Endothelial cell of umbilical vein (primary cell): ENCODE measurements at regions not wholly inside any gene's neighbourhood (a gene's known extent, or its start where the extent isn't known, plus 50 kb on each side); places are given as distances from the start of the nearest gene placed in this dataset.

Experiments
- BruUV-seq: library from RNA; stranded (reverse); fragments of 400-500 nt; replicated peaks from 2 replicates; lab custom pipeline; 2021; lab: Mats Ljungman, UMichigan
- CTCF ChIA-PET: fragments of 300-600, 350-600 bp; sonication (Branson Sonifier 250); formaldehyde crosslinking; loops from one replicate; lab custom pipeline; 2021; ENCODE audit warnings: antibody characterized with exemption, inconsistent platforms; lab: Charles Lee
- POLR2A ChIA-PET: fragments of 300-600, 350-600 bp; sonication (Branson Sonifier 250); formaldehyde crosslinking; loops from one replicate; lab custom pipeline; 2021; ENCODE audit warnings: antibody characterized with exemption, inconsistent platforms; lab: Charles Lee
- DNase-seq: peaks from one replicate; pipeline ENCODE4 v3.0.0-alpha.2; 2011; ENCODE audit warnings: low read depth, low spot score
- FAIRE-seq: peaks from 2 replicates; lab custom pipeline; 2011; peaks lifted over from hg19 to GRCh38; lab: Jason Lieb, UNC
- H2AFZ ChIP-seq: 2 replicates; pipeline ENCODE4 v1.6.0; 2012; ENCODE audit warnings: low read depth, low read length, control low read depth, inconsistent platforms
- H3K27ac ChIP-seq: 2 replicates; pipeline ENCODE4 v1.5.1; 2011; ENCODE audit warnings: low read depth, mild to moderate bottlenecking, control low read depth, low read length, moderate library complexity; ENCODE audit not compliant: insufficient read depth
- H3K27me3 ChIP-seq, 2 experiments: 2 replicates each; pipeline versions ENCODE4 v1.6.0 to v1.6.1; 2011; ENCODE audit warnings: low read length in 2 of 2, mixed read lengths in 1 of 2; ENCODE audit not compliant: control insufficient read depth in 2 of 2, insufficient read depth in 2 of 2
- H3K36me3 ChIP-seq, 2 experiments: 2 replicates in 1 of 2; 3 replicates in 1 of 2; pipeline ENCODE4 v1.5.1; 2011; ENCODE audit warnings: low read length in 2 of 2, mild to moderate bottlenecking in 1 of 2, moderate library complexity in 1 of 2; ENCODE audit not compliant: control insufficient read depth in 2 of 2, insufficient read depth in 2 of 2; ENCODE audit errors: extremely low read depth in 1 of 2
- H3K4me1 ChIP-seq: 3 replicates; pipeline ENCODE4 v1.5.1; 2011; ENCODE audit warnings: mild to moderate bottlenecking, low read length; ENCODE audit not compliant: control insufficient read depth, insufficient read depth; ENCODE audit errors: extremely low read depth
- H3K4me2 ChIP-seq: 2 replicates; pipeline ENCODE4 v1.6.1; 2011; ENCODE audit warnings: low read length, control low read depth, mixed read lengths; ENCODE audit not compliant: insufficient read depth
- H3K4me3 ChIP-seq, 3 experiments: fragments of 200-600 bp in 1 of 3; sonication (generic), shearing (Covaris generic) in 1 of 3; replicated peaks in 1 of 3; 2 replicates each; pipeline ENCODE4 v1.5.1; 2011 to 2016; ENCODE audit warnings: control low read depth in 3 of 3, low read length in 3 of 3, mild to moderate bottlenecking in 2 of 3, inconsistent platforms in 1 of 3, low read depth in 1 of 3, moderate library complexity in 1 of 3; ENCODE audit not compliant: insufficient read depth in 1 of 3
- H3K79me2 ChIP-seq: 2 replicates; pipeline ENCODE4 v1.6.0; 2012; ENCODE audit warnings: low read length, inconsistent platforms; ENCODE audit not compliant: control insufficient read depth, insufficient read depth
- H3K9ac ChIP-seq: replicated peaks from 2 replicates; pipeline ENCODE3; 2011; ENCODE audit warnings: low read length, control low read depth; ENCODE audit not compliant: insufficient read depth; ENCODE audit errors: extremely low read depth
- H3K9me1 ChIP-seq: replicated peaks from 3 replicates; pipeline ENCODE4 v1.6.0; 2011; ENCODE audit warnings: mild to moderate bottlenecking, low read length; ENCODE audit not compliant: control insufficient read depth, insufficient read depth; ENCODE audit errors: extremely low read depth
- H3K9me3 ChIP-seq: replicated peaks from 2 replicates; pipeline ENCODE4 v1.5.1; 2012; ENCODE audit warnings: low read length, inconsistent platforms; ENCODE audit not compliant: control insufficient read depth, insufficient read depth
- H4K20me1 ChIP-seq: replicated peaks from 2 replicates; pipeline ENCODE3; 2011; ENCODE audit warnings: mild to moderate bottlenecking, low read length; ENCODE audit not compliant: control insufficient read depth, insufficient read depth; ENCODE audit errors: extremely low read depth
- EZH2 ChIP-seq: IDR thresholded peaks from 2 replicates; pipeline ENCODE4 v1.6.1; 2012; ENCODE audit warnings: borderline replicate concordance, low read depth, mild to moderate bottlenecking, moderate library complexity, low read length, inconsistent platforms; ENCODE audit not compliant: severe bottlenecking
- FOS ChIP-seq: IDR thresholded peaks from 2 replicates; pipeline ENCODE4 v1.6.1; 2011; ENCODE audit warnings: mild to moderate bottlenecking, low read length, moderate library complexity, borderline replicate concordance; ENCODE audit not compliant: insufficient read depth
- GATA2 ChIP-seq: IDR thresholded peaks from 2 replicates; pipeline ENCODE4 v1.7.0; 2011; ENCODE audit warnings: low read depth, mild to moderate bottlenecking, moderate library complexity, mixed read lengths, low read length; ENCODE audit not compliant: insufficient read length, insufficient read depth
- JUN ChIP-seq: IDR thresholded peaks from 2 replicates; pipeline ENCODE4 v1.6.1; 2011; ENCODE audit warnings: borderline replicate concordance, low read depth; ENCODE audit not compliant: insufficient read length, insufficient read depth
- MYC ChIP-seq: IDR thresholded peaks from one replicate; pipeline ENCODE4 v1.6.1; 2011; ENCODE audit warnings: mild to moderate bottlenecking, low read depth, low read length
- POLR2A ChIP-seq: IDR thresholded peaks from 2 replicates; pipeline ENCODE4 v1.6.1; 2012; ENCODE audit warnings: low read depth, mild to moderate bottlenecking, control low read depth, low read length
- POLR2AphosphoS5 ChIP-seq: IDR thresholded peaks from 2 replicates; pipeline ENCODE4 v1.6.1; 2012; ENCODE audit warnings: low read depth, mild to moderate bottlenecking, control low read depth, low read length, moderate library complexity; ENCODE audit not compliant: insufficient read depth
- dilution Hi-C: fragments of 300-500 bp; cut with MboI; formaldehyde crosslinking; loops from one replicate; pipeline ENCODE4 v1.15.0; 2019; ENCODE audit warnings: low sequenced_read_pairs; ENCODE audit not compliant: extremely low pct_ligation_motif_present
- intact Hi-C: fragments of 100-400 bp; cut with micrococcal nuclease; formaldehyde crosslinking; loops from one replicate; pipeline ENCODE4 v1.10.0; 2022
- TF ChIP-seq, protein P1 (sequence below), 2 donors: IDR thresholded peaks; 1 replicate in 1 of 2; 2 replicates in 1 of 2; pipeline ENCODE4 v1.5.1; 2011; ENCODE audit warnings: low read length in 2 of 2, mild to moderate bottlenecking in 2 of 2, moderate library complexity in 2 of 2, control low read depth in 1 of 2, inconsistent platforms in 1 of 2, low read depth in 1 of 2; ENCODE audit not compliant: insufficient read depth in 1 of 2; ENCODE audit errors: extremely low read depth in 1 of 2
- TF ChIP-seq, protein P2 (sequence below): IDR thresholded peaks from 2 replicates; pipeline ENCODE4 v1.6.1; 2011; ENCODE audit not compliant: insufficient read depth, insufficient read length

GRCh38 chr2:176907341-176907740, 305.3 kb upstream of the HNRNPA3 start:
- Histone ChIP-seq H4K20me1 (no peaks in the 10 kb centered on the region), H3K79me2 (no peaks in the 10 kb centered on the region), H3K36me3 (no peaks in the 10 kb centered on the region), H3K27ac (no peak overlapping the region), H3K4me2 (no peak overlapping the region), H3K4me3 (no peak overlapping the region), H3K9me1 (no peaks in the 10 kb centered on the region), H3K27me3 (peaks cover 2 to 3% of the 10 kb centered on the region in 2 experiments), H3K9ac (no peak overlapping the region), H3K9me3 (no peaks in the 10 kb centered on the region), H2AFZ (no peak overlapping the region), H3K4me1 (no peaks in the 10 kb centered on the region)
- TF ChIP-seq POLR2AphosphoS5 (no peak), JUN (no peak), GATA2 (no peak), MYC (no peak), FOS (no peak), POLR2A (no peak), EZH2 (no peak)
- TF ChIP-seq, protein P1, sequence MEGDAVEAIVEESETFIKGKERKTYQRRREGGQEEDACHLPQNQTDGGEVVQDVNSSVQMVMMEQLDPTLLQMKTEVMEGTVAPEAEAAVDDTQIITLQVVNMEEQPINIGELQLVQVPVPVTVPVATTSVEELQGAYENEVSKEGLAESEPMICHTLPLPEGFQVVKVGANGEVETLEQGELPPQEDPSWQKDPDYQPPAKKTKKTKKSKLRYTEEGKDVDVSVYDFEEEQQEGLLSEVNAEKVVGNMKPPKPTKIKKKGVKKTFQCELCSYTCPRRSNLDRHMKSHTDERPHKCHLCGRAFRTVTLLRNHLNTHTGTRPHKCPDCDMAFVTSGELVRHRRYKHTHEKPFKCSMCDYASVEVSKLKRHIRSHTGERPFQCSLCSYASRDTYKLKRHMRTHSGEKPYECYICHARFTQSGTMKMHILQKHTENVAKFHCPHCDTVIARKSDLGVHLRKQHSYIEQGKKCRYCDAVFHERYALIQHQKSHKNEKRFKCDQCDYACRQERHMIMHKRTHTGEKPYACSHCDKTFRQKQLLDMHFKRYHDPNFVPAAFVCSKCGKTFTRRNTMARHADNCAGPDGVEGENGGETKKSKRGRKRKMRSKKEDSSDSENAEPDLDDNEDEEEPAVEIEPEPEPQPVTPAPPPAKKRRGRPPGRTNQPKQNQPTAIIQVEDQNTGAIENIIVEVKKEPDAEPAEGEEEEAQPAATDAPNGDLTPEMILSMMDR (IDR thresholded peaks at IDR 0.05; ENCODE audit: extremely low read depth in 1 of 2, insufficient read depth in 1 of 2, low read depth in 1 of 2, low read length in 2 of 2): no peak
- TF ChIP-seq, protein P2, sequence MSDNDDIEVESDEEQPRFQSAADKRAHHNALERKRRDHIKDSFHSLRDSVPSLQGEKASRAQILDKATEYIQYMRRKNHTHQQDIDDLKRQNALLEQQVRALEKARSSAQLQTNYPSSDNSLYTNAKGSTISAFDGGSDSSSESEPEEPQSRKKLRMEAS: no peak
- FAIRE-seq (no peak), DNase-seq (no peak)
- intact Hi-C loops (no loop called here), dilution Hi-C loops (no loop called here)
- ChIA-PET CTCF (interaction anchor here (1.5 kb wide), 1 partner anchor 53 kb away, joined by 3 read pairs; no protein-coding TSS in a partner anchor), POLR2A (no interaction called here)
- no TSS peak for BruUV-seq
